HL-60 (cell line): ENCODE measurements at regions not wholly inside any gene's neighbourhood (a gene's known extent, or its start where the extent isn't known, plus 50 kb on each side); places are given as distances from the start of the nearest gene placed in this dataset.

ENCODE experiments used
- CTCF ChIP-seq: IDR thresholded peaks from one replicate; pipeline ENCODE4 v1.5.1; 2011; ENCODE audit warnings: low read length, control low read depth, inconsistent platforms; ENCODE audit not compliant: insufficient read depth
- POLR2AphosphoS5 ChIP-seq: IDR thresholded peaks from 2 replicates; pipeline ENCODE4 v1.6.1; 2012; ENCODE audit warnings: low read depth
- REST ChIP-seq: IDR thresholded peaks from 2 replicates; pipeline ENCODE4 v1.6.1; 2012; ENCODE audit warnings: low read depth; ENCODE audit not compliant: insufficient replicate concordance

GRCh38 chr9:12461763-12462460 lies 231.3 kb upstream of the TYRP1 start:
- TF ChIP-seq POLR2AphosphoS5 = no peak
- TF ChIP-seq CTCF = no peak
- no peak for TF ChIP-seq REST
